ENCODE measurements at regions not wholly inside any gene's neighbourhood (a gene's known extent, or its start where the extent isn't known, plus 50 kb on each side); places are given as distances from the start of the nearest gene placed in this dataset.

GRCh38 chr5:58060996-58061395 is 398.9 kb downstream of the PLK2 start:
- 29 to 32% (median 30%) methylated on average over 3 of the region's 3 CpGs for WGBS, 3 donors
- Histone ChIP-seq H3K36me3 (no peaks in the 10 kb centered on the region), H3K27ac (no peak overlapping the region), H3K27me3 (no peaks in the 10 kb centered on the region), H3K4me3 (no peak overlapping the region), H3K4me1 (ENCODE audit: insufficient read depth) (no peaks in the 10 kb centered on the region), H3K9me3 (no peaks in the 10 kb centered on the region)
- TF ChIP-seq POLR2A (IDR thresholded peaks at IDR 0.05) = no peak
- TF ChIP-seq CTCF (IDR thresholded peaks at IDR 0.05) = no peak
- TF ChIP-seq EP300 (IDR thresholded peaks at IDR 0.05) = no peak
- intact Hi-C loops (cut with DNase I) = no loop called here
- no peak for DNase-seq

- Histone ChIP-seq H3K9me3 (no peaks in the 10 kb centered on the region), H3K36me3 (no peaks in the 10 kb centered on the region), H3K4me3 (no peak overlapping the region), H3K27me3 (no peaks in the 10 kb centered on the region), H3K4me1 (ENCODE audit: insufficient read depth) (no peaks in the 10 kb centered on the region), H3K27ac (no peak overlapping the region)
- no peak for DNase-seq
- TF ChIP-seq EP300 (IDR thresholded peaks at IDR 0.05) = no peak
- no peak for TF ChIP-seq POLR2A (IDR thresholded peaks at IDR 0.05)
- TF ChIP-seq CTCF (IDR thresholded peaks at IDR 0.05) = no peak
- 95 to 96% (median 95%) methylated on average over 4 of the region's 4 CpGs for WGBS, 3 donors
- intact Hi-C loops (cut with DNase I) = no loop called here
These were observed 402.6 kb downstream of the PLK2 start for GRCh38 chr5:58057324-58057723.

GRCh38 chr5:58056546-58056945 is 403.3 kb downstream of the PLK2 start:
- WGBS, 3 donors = 73 to 86% (median 75%) methylated on average over 1 of the region's 1 CpG
- no peak for DNase-seq
- intact Hi-C loops (cut with DNase I) = no loop called here

GRCh38 chr5:58054018-58054417 is 405.9 kb downstream of the PLK2 start:
- no peaks in the 10 kb centered on the region for H3K27me3 ChIP-seq
- no peak overlapping the region for H3K27ac ChIP-seq
- no peak for DNase-seq
- TF ChIP-seq POLR2A (IDR thresholded peaks at IDR 0.05) (no peak), CTCF (IDR thresholded peaks at IDR 0.05) (no peak), EP300 (IDR thresholded peaks at IDR 0.05) (no peak)
- intact Hi-C loops (cut with DNase I) = no loop called here
- whole genome bisulfite sequencing, 3 donors = 97 to 98% (median 97%) methylated on average over 1 of the region's 1 CpG
- H3K36me3 ChIP-seq = no peaks in the 10 kb centered on the region
- no peak overlapping the region for H3K4me3 ChIP-seq
- H3K4me1 ChIP-seq (ENCODE audit: insufficient read depth) = no peaks in the 10 kb centered on the region
- no peaks in the 10 kb centered on the region for H3K9me3 ChIP-seq

More at GRCh38 chr5:58056546-58056945, 403.3 kb downstream of the PLK2 start:
- H3K4me1 ChIP-seq (ENCODE audit: insufficient read depth) = no peaks in the 10 kb centered on the region
- H3K27ac ChIP-seq = no peak overlapping the region
- H3K9me3 ChIP-seq = no peaks in the 10 kb centered on the region
- no peaks in the 10 kb centered on the region for H3K27me3 ChIP-seq
- TF ChIP-seq POLR2A (IDR thresholded peaks at IDR 0.05) (no peak), EP300 (IDR thresholded peaks at IDR 0.05) (no peak), CTCF (IDR thresholded peaks at IDR 0.05) (no peak)
- no peak overlapping the region for H3K4me3 ChIP-seq
- no peaks in the 10 kb centered on the region for H3K36me3 ChIP-seq

GRCh38 chr5:58048954-58049353 is 410.9 kb downstream of the PLK2 start:
- no peaks in the 10 kb centered on the region for H3K9me3 ChIP-seq
- 53 to 69% (median 58%) methylated on average over 3 of the region's 3 CpGs for WGBS, 3 donors
- no peak overlapping the region for H3K27ac ChIP-seq
- intact Hi-C loops (cut with DNase I) = no loop called here
- no peaks in the 10 kb centered on the region for H3K36me3 ChIP-seq
- DNase-seq = no peak
- H3K4me1 ChIP-seq (ENCODE audit: insufficient read depth) = no peaks in the 10 kb centered on the region
- TF ChIP-seq POLR2A (IDR thresholded peaks at IDR 0.05) (no peak), EP300 (IDR thresholded peaks at IDR 0.05) (no peak), CTCF (IDR thresholded peaks at IDR 0.05) (no peak)
- H3K4me3 ChIP-seq = no peak overlapping the region
- H3K27me3 ChIP-seq = no peaks in the 10 kb centered on the region

All from ovary (tissue), 7 donors.